Erythroblast (primary cell): ENCODE measurements at regions not wholly inside any gene's neighbourhood (a gene's known extent, or its start where the extent isn't known, plus 50 kb on each side); places are given as distances from the start of the nearest gene placed in this dataset.
"Not testable (repeated sequence)": the region's sequence is repeated elsewhere in the genome, so short reads cannot be mapped to it uniquely, and the experiment has no call there.

Experiments used
- DNase-seq, 2 experiments: peaks; one replicate each; lab custom pipeline; 2025; lab: John Stamatoyannopoulos, UW
- GATA1 ChIP-seq: IDR thresholded peaks from 2 replicates; pipeline ENCODE4 v1.6.1; 2011; ENCODE audit warnings: low read depth, mild to moderate bottlenecking, control low read depth, low read length, moderate library complexity
- POLR2A ChIP-seq: IDR thresholded peaks from 2 replicates; pipeline ENCODE4 v1.6.1; 2011; ENCODE audit warnings: mild to moderate bottlenecking, low read length

DNA sequence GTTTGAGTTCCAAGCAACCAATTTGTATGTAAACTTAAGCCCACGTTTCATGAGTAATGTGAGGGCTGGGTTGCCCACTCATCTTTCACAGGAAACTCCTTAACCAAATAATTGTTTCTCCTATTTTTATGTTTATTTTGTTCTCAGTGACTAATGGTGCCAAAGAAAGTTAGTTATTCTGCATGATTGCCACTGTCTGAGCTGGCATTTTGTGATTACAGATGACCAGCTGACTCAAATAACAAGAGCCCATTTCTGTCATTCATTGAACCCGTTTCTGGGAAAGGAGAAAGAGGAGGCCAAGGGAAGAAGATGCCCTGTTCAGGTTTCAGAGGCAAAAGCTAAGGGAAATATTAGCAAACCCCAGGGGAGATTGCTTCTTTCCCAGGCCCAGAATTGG lies 186.9 kb upstream of the MYO3A start:
- DNase-seq, result no peak

GRCh38 chr10:25748509-25748908 lies 185.5 kb upstream of the MYO3A start:
- TF ChIP-seq GATA1 (no peak), POLR2A (no peak)
- no peak for DNase-seq

More for the DNA sequence above, 186.9 kb upstream of the MYO3A start:
- TF ChIP-seq POLR2A (no peak), GATA1 (no peak)

DNA sequence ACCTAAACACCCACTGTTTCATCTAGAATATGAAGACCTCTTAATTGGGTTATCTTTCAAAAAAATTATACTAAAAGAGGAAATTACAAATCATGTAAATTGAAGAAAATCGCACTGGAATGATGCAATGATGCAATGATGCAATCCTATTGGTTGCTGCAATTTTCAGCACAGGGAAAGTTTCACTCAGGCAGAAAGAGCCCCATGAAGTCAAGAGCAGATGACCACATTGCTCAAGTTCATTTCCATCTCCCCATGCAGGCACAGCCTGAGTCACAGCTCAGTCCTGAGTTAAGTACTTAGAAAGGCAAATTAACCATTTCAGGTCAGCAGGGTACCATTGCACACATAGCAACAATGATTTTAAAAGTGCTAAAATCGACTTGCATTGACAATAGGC lies 180.3 kb upstream of the MYO3A start:
- peak in 1 of 2 experiments; percentile 1 for DNase-seq

GRCh38 chr10:25755874-25756273 lies 178.2 kb upstream of the MYO3A start:
- DNase-seq, result not testable (repeated sequence)

More for the DNA sequence above, 180.3 kb upstream of the MYO3A start:
- TF ChIP-seq GATA1, result no peak
- TF ChIP-seq POLR2A, result no peak

DNA sequence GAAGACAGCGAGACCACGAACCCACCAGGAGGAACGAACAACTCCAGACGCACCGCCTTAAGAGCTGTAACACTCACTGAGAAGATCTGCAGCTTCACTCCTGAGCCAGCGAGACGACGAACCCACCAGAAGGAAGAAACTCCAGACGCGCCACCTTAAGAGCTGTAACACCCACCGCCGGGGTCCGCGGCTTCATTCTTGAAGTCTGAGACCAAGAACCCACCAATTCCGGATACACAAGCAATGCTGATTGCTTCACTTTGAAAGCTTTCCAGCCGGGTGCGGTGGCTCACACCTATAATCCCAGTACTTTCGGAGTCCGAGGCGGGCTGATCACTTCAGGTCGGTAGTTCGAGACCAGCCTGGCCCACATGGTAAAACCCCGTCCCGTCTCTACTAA lies 177.2 kb upstream of the MYO3A start:
- TF ChIP-seq GATA1, result no peak
- TF ChIP-seq POLR2A, result no peak
- no peak for DNase-seq

GRCh38 chr10:25758041-25758457 lies 176.0 kb upstream of the MYO3A start:
- no peak for TF ChIP-seq POLR2A
- TF ChIP-seq GATA1, result no peak
- DNase-seq, result peak; percentile 16 to 39

DNA sequence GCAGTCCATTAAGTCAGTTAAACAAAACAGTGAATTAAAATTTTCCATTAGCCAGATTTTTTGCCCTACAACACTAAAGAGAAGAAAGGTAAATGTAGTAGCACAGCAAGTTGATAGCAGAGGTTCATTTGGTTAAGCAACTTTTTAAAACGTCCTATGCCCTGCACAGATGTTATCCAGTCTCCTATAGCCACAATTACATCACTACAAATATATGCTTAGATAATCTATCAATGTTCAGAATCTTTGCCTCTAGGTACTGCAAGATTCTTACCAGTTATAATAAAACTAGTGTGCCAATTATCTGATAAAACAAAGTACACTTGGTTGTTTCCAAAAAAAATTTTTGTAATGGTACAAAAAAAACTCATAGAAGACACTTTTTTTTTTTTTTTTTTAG lies 175.5 kb upstream of the MYO3A start:
- TF ChIP-seq GATA1, result no peak
- TF ChIP-seq POLR2A, result no peak
- no peak for DNase-seq

DNA sequence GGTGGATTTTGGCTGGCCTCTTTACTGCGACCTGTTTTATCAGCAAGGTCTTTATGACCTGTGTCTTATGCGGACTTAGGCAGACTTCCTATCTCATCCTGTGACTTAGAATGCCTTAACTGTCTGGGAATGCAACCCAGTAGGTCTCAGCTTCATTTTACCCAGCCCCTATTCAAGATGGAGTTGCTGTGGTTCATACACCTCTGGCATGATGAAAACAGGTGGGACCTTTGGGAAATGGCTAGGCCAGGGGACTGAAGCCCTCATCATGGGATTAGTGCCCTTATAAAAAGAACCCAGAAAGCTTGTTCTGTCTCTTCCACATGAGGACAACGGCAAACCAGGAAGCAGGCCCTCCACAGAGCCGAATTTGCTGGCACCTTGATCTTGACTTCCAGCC lies 172.1 kb upstream of the MYO3A start:
- TF ChIP-seq POLR2A (no peak), GATA1 (no peak)
- no peak for DNase-seq

DNA sequence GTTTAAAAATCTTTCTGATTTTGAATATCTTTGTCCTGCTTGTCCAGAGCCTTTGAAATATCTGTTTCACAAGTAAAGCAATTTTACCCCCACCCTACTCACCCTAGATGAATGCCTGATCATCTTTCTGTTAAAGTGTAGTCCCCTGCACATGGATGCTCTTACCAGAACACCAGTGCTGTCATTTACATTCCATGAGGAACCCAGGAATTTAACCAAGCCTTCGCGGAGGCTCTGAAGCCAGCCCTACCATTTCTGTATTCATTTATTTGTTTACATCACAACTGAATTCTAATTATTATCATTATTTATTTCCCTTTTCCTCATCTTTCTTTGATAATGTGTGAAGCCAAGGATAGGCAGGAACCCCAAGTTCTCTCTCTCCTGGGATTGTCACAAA lies 167.8 kb upstream of the MYO3A start:
- no peak for DNase-seq
- no peak for TF ChIP-seq GATA1
- no peak for TF ChIP-seq POLR2A

DNA sequence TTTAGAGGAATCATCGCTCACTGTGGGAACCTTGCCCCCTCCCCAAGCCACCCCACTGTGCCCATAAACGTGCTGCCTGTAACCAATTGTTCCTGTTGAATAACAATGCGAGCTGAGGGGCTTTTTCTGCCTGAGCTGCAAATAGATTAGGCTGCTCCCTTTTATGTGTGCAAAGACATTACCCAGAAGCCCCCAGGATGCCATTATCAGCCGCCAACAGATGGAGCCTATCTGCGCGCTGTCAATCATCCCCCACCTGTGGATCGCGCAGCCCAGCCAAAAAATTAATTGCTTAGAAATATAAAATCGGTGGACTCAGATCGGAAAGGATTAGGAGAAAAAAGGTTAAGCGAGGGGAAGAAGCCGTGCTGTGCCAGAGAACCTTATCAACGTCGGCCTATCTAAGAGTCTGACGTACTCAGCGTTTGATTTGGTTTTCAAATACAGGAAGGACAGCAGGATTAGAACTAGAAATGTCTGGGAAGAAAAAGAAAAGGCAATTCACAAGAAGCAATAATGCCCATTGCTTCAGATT lies 167.3 kb upstream of the MYO3A start:
- TF ChIP-seq GATA1 (no peak), POLR2A (no peak)
- DNase-seq, result peak; percentile 41 to 63

GRCh38 chr10:25768167-25768566 lies 165.9 kb upstream of the MYO3A start:
- TF ChIP-seq POLR2A, result no peak
- no peak for DNase-seq

DNA sequence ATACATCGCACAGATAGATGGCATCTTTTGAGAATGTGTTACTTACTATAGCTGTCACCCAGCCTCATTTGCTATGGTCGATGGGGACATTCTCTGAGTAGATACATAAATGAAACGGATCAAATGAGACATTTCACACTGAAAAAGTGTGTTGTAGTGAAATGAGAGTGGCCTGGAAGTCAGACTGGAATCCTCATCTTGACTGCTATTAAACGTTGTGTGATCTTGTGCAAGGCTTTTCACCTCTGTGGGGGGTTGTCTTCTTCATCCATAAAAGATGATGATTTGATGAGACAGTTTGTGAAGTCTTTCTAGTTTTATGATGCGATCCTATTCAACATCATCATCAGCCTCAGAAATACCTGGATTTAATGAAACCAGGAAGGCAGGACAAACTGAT lies 155.4 kb upstream of the MYO3A start:
- no peak for DNase-seq
- no peak for TF ChIP-seq GATA1
- TF ChIP-seq POLR2A, result no peak

- no peak for DNase-seq
- no peak for TF ChIP-seq POLR2A
- no peak for TF ChIP-seq GATA1
Measured at GRCh38 chr10:25786161-25786560, 147.9 kb upstream of the MYO3A start.

DNA sequence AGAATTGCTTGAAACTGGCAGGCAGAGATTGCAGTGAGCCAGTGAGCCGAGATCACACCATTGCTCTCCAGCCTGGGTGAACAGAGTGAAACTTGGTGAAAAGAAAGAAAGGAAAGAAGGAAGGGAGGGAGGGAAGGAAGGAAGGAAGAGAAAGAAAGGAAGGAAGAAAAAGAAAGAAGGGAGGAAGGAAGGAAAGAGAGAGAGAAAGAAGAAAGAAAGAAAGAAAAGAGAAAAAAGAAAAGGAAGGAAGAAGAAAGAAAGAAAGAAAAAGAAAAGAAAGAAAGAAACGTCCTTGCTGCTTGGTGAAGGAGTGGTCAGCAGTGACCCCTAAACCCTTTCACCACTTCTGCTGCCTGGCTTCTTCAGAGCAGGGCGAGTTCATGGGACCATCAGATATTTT lies 147.1 kb upstream of the MYO3A start:
- DNase-seq, result no peak
- TF ChIP-seq GATA1 (no peak), POLR2A (no peak)

GRCh38 chr10:25797888-25798429 lies 136.1 kb upstream of the MYO3A start:
- TF ChIP-seq POLR2A (no peak), GATA1 (no peak)
- no peak for DNase-seq
